Testis (tissue), 2 donors: ENCODE measurements at regions not wholly inside any gene's neighbourhood (a gene's known extent, or its start where the extent isn't known, plus 50 kb on each side); places are given as distances from the start of the nearest gene placed in this dataset.

Source experiments
- CTCF ChIP-seq, 3 experiments: fragments of 450-650 bp in 2 of 3; fragments of 200-600 bp in 1 of 3; sonication (generic) in 1 of 3; IDR thresholded peaks; one replicate each; pipeline ENCODE4 v1.5.1; 2016 to 2019; ENCODE audit warnings: antibody characterized with exemption in 3 of 3, mild to moderate bottlenecking in 2 of 3, moderate library complexity in 1 of 3
- POLR2A ChIP-seq: fragments of 450-650 bp; IDR thresholded peaks from one replicate; pipeline ENCODE4 v1.6.1; 2017; ENCODE audit warnings: antibody characterized with exemption, mild to moderate bottlenecking, moderate library complexity

- TF ChIP-seq POLR2A, result no peak
- TF ChIP-seq CTCF (IDR thresholded peaks at IDR 0.05), result no peak
Observed at GRCh38 chr9:107559494-107560086, 70.0 kb upstream of the KLF4 start.
